Body of pancreas (tissue), 4 donors: ENCODE measurements at regions not wholly inside any gene's neighbourhood (a gene's known extent, or its start where the extent isn't known, plus 50 kb on each side); places are given as distances from the start of the nearest gene placed in this dataset.
"Not testable (repeated sequence)": the region's sequence is repeated elsewhere in the genome, so short reads cannot be mapped to it uniquely, and the experiment has no call there.

Source experiments
- ATAC-seq: fragments of 150-250 bp; one replicate; pipeline ENCODE4 v1.9.1; 2016
- DNase-seq, 4 donors: peaks; one replicate each; pipeline ENCODE4 v3.0.0-alpha.2; 2019
- H3K27ac ChIP-seq, 4 donors: fragments of 200-600 bp; sonication (generic); 1 replicate in 3 of 4; 2 replicates in 1 of 4; pipeline versions ENCODE4 v1.5.1 to v1.6.1; 2016 to 2019; ENCODE audit warnings: mild to moderate bottlenecking in 1 of 4, mixed read lengths in 1 of 4, moderate library complexity in 1 of 4
- H3K27me3 ChIP-seq, 2 donors: fragments of 200-600 bp; sonication (generic); one replicate each; pipeline ENCODE4 v1.6.0; 2016; ENCODE audit warnings: mild to moderate bottlenecking in 1 of 2
- H3K36me3 ChIP-seq, 2 donors: fragments of 200-600 bp; sonication (generic); replicated peaks in 1 of 2; 2 replicates each; pipeline ENCODE4 v1.5.1; 2016; ENCODE audit warnings: low read depth in 2 of 2; ENCODE audit not compliant: insufficient read depth in 1 of 2
- H3K4me1 ChIP-seq: fragments of 200-600 bp; sonication (generic); one replicate; pipeline ENCODE4 v1.6.0; 2016
- H3K4me3 ChIP-seq, 2 donors: fragments of 200-600 bp; sonication (generic); 1 replicate in 1 of 2; 2 replicates in 1 of 2; pipeline ENCODE4 v1.5.1; 2016 to 2019
- H3K9me3 ChIP-seq, 3 donors: fragments of 200-600 bp; sonication (generic); 1 replicate in 2 of 3; 2 replicates in 1 of 3; pipeline ENCODE4 v1.5.1; 2016
- CTCF ChIP-seq, 7 experiments: fragments of 450-650 bp in 4 of 7; fragments of 200-600 bp in 3 of 7; sonication (generic) in 3 of 7; IDR thresholded peaks; one replicate each; pipeline ENCODE4 v1.5.1; 2016 to 2019; ENCODE audit warnings: antibody characterized with exemption in 7 of 7
- POLR2A ChIP-seq, 3 donors: fragments of 450-650 bp; IDR thresholded peaks; one replicate each; pipeline ENCODE4 v1.6.1; 2016; ENCODE audit warnings: antibody characterized with exemption in 3 of 3, mild to moderate bottlenecking in 2 of 3
- WGBS, 2 donors: methylation state at CpG; one replicate each; pipeline ENCODE4 v1.1.5; 2017; 5-methylcytosine and 5-hydroxymethylcytosine counted together
- intact Hi-C: fragments of 100-400 bp; cut with DNase I; formaldehyde crosslinking; loops from one replicate; pipeline ENCODE4 v1.15.1; 2023

DNA sequence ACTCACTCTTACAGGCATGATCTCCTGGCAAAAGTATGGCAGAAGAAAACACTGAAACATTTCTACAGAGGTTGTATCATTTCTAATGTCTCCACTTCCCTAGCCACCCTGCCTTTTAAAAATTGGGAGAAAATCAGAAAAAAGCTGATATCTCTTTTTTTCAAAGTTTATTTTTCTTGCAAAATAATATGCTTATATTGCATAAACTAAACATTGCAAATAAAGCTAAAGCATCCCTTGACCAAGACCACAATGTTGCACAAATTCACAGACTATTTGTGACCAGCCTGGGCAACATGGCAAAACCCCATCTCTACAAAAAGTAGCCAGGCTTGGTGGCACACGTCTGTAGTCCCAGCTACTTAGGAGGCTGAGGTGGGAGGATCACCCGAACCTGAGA lies 183.3 kb upstream of the ELAVL2 start:
- Histone ChIP-seq H3K27ac (no peak overlapping the region), H3K9me3 (no peaks in the 10 kb centered on the region), H3K27me3 (no peaks in the 10 kb centered on the region), H3K4me1 (no peaks in the 10 kb centered on the region), H3K36me3 (no peaks in the 10 kb centered on the region), H3K4me3 (no peak overlapping the region)
- DNase-seq (no peak), ATAC-seq (no peak)
- WGBS, 2 donors: 48 to 50% methylated on average over 2 of the region's 2 CpGs
- intact Hi-C loops: no loop called here
- no peak for TF ChIP-seq POLR2A (IDR thresholded peaks at IDR 0.05)
- no peak for TF ChIP-seq CTCF (IDR thresholded peaks at IDR 0.05)

GRCh38 chr9:24007185-24007584 lies 181.1 kb upstream of the ELAVL2 start:
- DNase-seq (no peak), ATAC-seq (no peak)
- no peaks in the 10 kb centered on the region for H3K36me3 ChIP-seq
- H3K27ac ChIP-seq: no peak overlapping the region
- H3K27me3 ChIP-seq: no peaks in the 10 kb centered on the region
- no peaks in the 10 kb centered on the region for H3K9me3 ChIP-seq
- no peak overlapping the region for H3K4me3 ChIP-seq
- H3K4me1 ChIP-seq: no peaks in the 10 kb centered on the region
- 56 to 57% methylated on average over 1 of the region's 1 CpG for WGBS, 2 donors
- TF ChIP-seq CTCF (IDR thresholded peaks at IDR 0.05) (no peak), POLR2A (IDR thresholded peaks at IDR 0.05) (no peak)
- intact Hi-C loops: no loop called here

- 74 to 79% methylated on average over 3 to 7 of the region's 7 CpGs for WGBS, 2 donors
- DNase-seq, ATAC-seq, H3K27me3 ChIP-seq, H3K36me3 ChIP-seq, H3K9me3 ChIP-seq, H3K4me1 ChIP-seq, H3K27ac ChIP-seq, intact Hi-C loops, H3K4me3 ChIP-seq: not testable (repeated sequence)
Observed at GRCh38 chr9:23991874-23992273, 165.8 kb upstream of the ELAVL2 start.

- ATAC-seq (no peak), DNase-seq (no peak)
- Histone ChIP-seq H3K27ac (no peak overlapping the region), H3K4me1 (no peaks in the 10 kb centered on the region), H3K9me3 (no peaks in the 10 kb centered on the region), H3K4me3 (no peak overlapping the region), H3K36me3 (no peaks in the 10 kb centered on the region), H3K27me3 (no peaks in the 10 kb centered on the region)
- intact Hi-C loops: no loop called here
- no peak for TF ChIP-seq CTCF (IDR thresholded peaks at IDR 0.05)
- TF ChIP-seq POLR2A (IDR thresholded peaks at IDR 0.05): no peak
- 61 to 64% methylated on average over 1 of the region's 1 CpG for WGBS, 2 donors
Observed at GRCh38 chr9:23979491-23979890, 153.5 kb upstream of the ELAVL2 start.

GRCh38 chr9:23962101-23962500 lies 136.1 kb upstream of the ELAVL2 start:
- ATAC-seq (no peak), DNase-seq (no peak)
- peaks cover 0 to 5% (median 0%) of the 10 kb centered on the region in 3 donors for H3K9me3 ChIP-seq
- intact Hi-C loops: no loop called here
- 86 to 88% methylated on average over 2 of the region's 2 CpGs for WGBS, 2 donors
- no peaks in the 10 kb centered on the region for H3K27me3 ChIP-seq
- no peak overlapping the region for H3K27ac ChIP-seq
- no peaks in the 10 kb centered on the region for H3K36me3 ChIP-seq
- no peaks in the 10 kb centered on the region for H3K4me1 ChIP-seq
- H3K4me3 ChIP-seq: no peak overlapping the region
- TF ChIP-seq POLR2A (IDR thresholded peaks at IDR 0.05) (no peak), CTCF (IDR thresholded peaks at IDR 0.05) (no peak)
